HEK293 (cell line): ENCODE measurements at regions not wholly inside any gene's neighbourhood (a gene's known extent, or its start where the extent isn't known, plus 50 kb on each side); places are given as distances from the start of the nearest gene placed in this dataset.

Experiments used
- CTCF ChIP-seq: fragments of 450-650 bp; formaldehyde crosslinking; IDR thresholded peaks from 2 replicates; pipeline ENCODE4 v1.5.1; 2016; ENCODE audit warnings: missing biosample characterization, missing genetic modification characterization
- SALL2 ChIP-seq: fragments of 450-650 bp; formaldehyde crosslinking; IDR thresholded peaks from 2 replicates; pipeline ENCODE4 v1.5.0; 2017; ENCODE audit warnings: missing biosample characterization, mild to moderate bottlenecking, missing genetic modification characterization, borderline replicate concordance
- ZNF19 ChIP-seq: fragments of 450-650 bp; formaldehyde crosslinking; IDR thresholded peaks from 2 replicates; pipeline ENCODE4; 2016; ENCODE audit warnings: missing biosample characterization, missing genetic modification characterization, low read depth
- ZNF23 ChIP-seq: fragments of 450-650 bp; formaldehyde crosslinking; IDR thresholded peaks from 2 replicates; pipeline ENCODE4 v1.5.1; 2016; ENCODE audit warnings: missing biosample characterization, missing genetic modification characterization, borderline replicate concordance
- TF ChIP-seq, protein P1 (sequence below): fragments of 450-650 bp; formaldehyde crosslinking; IDR thresholded peaks from 2 replicates; pipeline ENCODE4 v1.5.1; 2016; ENCODE audit warnings: missing biosample characterization, missing genetic modification characterization
- TF ChIP-seq, protein P2 (sequence below): fragments of 450-650 bp; formaldehyde crosslinking; IDR thresholded peaks from 2 replicates; pipeline ENCODE4 v1.5.1; 2016; ENCODE audit warnings: missing biosample characterization, missing genetic modification characterization

DNA sequence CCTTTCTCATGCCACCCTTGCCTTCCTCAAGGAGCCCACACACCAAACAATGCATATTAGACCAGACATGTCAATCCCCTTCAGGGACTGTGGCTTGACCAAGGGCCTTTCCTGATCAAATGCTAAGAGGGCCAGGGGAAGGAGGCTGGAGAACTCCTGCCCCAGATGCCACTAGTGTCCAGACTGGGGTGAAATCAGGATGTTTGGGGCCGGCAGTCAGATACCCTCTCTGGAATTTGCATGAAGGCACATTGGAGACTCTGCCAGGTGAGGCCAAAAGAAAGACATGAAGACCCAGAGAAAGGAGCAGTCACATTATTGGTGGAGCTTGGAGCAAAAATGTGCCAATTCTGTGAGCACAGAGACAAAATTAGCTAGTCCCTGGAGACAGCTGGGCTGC lies 154.1 kb downstream of the TLE3 start:
- TF ChIP-seq ZNF19: no peak
- TF ChIP-seq CTCF (tag by site-specific recombination): no peak
- TF ChIP-seq, protein P1, sequence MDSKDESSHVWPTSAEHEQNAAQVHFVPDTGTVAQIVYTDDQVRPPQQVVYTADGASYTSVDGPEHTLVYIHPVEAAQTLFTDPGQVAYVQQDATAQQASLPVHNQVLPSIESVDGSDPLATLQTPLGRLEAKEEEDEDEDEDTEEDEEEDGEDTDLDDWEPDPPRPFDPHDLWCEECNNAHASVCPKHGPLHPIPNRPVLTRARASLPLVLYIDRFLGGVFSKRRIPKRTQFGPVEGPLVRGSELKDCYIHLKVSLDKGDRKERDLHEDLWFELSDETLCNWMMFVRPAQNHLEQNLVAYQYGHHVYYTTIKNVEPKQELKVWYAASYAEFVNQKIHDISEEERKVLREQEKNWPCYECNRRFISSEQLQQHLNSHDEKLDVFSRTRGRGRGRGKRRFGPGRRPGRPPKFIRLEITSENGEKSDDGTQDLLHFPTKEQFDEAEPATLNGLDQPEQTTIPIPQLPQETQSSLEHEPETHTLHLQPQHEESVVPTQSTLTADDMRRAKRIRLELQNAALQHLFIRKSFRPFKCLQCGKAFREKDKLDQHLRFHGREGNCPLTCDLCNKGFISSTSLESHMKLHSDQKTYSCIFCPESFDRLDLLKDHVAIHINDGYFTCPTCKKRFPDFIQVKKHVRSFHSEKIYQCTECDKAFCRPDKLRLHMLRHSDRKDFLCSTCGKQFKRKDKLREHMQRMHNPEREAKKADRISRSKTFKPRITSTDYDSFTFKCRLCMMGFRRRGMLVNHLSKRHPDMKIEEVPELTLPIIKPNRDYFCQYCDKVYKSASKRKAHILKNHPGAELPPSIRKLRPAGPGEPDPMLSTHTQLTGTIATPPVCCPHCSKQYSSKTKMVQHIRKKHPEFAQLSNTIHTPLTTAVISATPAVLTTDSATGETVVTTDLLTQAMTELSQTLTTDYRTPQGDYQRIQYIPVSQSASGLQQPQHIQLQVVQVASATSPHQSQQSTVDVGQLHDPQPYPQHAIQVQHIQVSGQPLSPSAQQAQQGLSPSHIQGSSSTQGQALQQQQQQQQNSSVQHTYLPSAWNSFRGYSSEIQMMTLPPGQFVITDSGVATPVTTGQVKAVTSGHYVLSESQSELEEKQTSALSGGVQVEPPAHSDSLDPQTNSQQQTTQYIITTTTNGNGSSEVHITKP (tag by site-specific recombination): no peak
- TF ChIP-seq, protein P2, sequence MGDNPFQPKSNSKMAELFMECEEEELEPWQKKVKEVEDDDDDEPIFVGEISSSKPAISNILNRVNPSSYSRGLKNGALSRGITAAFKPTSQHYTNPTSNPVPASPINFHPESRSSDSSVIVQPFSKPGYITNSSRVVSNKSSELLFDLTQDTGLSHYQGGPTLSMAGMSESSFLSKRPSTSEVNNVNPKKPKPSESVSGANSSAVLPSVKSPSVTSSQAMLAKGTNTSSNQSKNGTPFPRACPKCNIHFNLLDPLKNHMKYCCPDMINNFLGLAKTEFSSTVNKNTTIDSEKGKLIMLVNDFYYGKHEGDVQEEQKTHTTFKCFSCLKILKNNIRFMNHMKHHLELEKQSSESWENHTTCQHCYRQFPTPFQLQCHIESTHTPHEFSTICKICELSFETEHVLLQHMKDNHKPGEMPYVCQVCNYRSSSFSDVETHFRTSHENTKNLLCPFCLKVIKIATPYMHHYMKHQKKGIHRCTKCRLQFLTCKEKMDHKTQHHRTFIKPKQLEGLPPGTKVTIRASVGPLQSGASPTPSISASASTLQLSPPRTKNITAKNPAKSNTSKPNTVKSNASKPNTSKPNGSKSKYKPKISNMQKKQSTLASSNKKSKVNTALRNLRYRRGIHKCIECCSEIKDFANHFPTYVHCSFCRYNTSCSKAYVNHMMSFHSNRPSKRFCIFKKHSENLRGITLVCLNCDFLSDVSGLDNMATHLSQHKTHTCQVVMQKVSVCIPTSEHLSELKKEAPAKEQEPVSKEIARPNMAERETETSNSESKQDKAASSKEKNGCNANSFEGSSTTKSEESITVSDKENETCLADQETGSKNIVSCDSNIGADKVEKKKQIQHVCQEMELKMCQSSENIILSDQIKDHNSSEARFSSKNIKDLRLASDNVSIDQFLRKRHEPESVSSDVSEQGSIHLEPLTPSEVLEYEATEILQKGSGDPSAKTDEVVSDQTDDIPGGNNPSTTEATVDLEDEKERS (tag by site-specific recombination): no peak
- TF ChIP-seq ZNF23 (tag by site-specific recombination): no peak
- no peak for TF ChIP-seq SALL2 (tag by site-specific recombination)
